ENCODE measurements at regions not wholly inside any gene's neighbourhood (a gene's known extent, or its start where the extent isn't known, plus 50 kb on each side); places are given as distances from the start of the nearest gene placed in this dataset.

GRCh38 chr12:60010486-60010885, 414.7 kb downstream of the SLC16A7 start:
- TF ChIP-seq SP1 (IDR thresholded peaks at IDR 0.05) (no peak), BHLHE40 (IDR thresholded peaks at IDR 0.05; ENCODE audit: borderline replicate concordance) (no peak), TARDBP (IDR thresholded peaks at IDR 0.05) (no peak), L3MBTL2 (conservative IDR thresholded peaks at IDR 0.05) (no peak), ZNF384 (IDR thresholded peaks at IDR 0.05) (no peak), FOXA1 (IDR thresholded peaks at IDR 0.05) (no peak), FOXM1 (IDR thresholded peaks at IDR 0.05; ENCODE audit: borderline replicate concordance) (no peak), PKNOX1 (IDR thresholded peaks at IDR 0.05) (no peak), HDGF (IDR thresholded peaks at IDR 0.05; ENCODE audit: borderline replicate concordance) (no peak), FOXK2 (IDR thresholded peaks at IDR 0.05) (no peak), SUZ12 (IDR thresholded peaks at IDR 0.05) (no peak)

Measured in HEK293T (cell line).